ENCODE measurements at regions not wholly inside any gene's neighbourhood (a gene's known extent, or its start where the extent isn't known, plus 50 kb on each side); places are given as distances from the start of the nearest gene placed in this dataset.
"Not testable (repeated sequence)": the region's sequence is repeated elsewhere in the genome, so short reads cannot be mapped to it uniquely, and the experiment has no call there.

GRCh38 chr22:22346401-22347107, 102.0 kb downstream of the VPREB1 start:
- DNase-seq (ENCODE audit: low read depth): no peak

GRCh38 chr22:22348127-22348814, 103.7 kb downstream of the VPREB1 start:
- DNase-seq (ENCODE audit: low read depth): no peak

- no peak for DNase-seq (ENCODE audit: low read depth)
Measured at GRCh38 chr22:22348815-22349454, 104.3 kb downstream of the VPREB1 start.

- DNase-seq (ENCODE audit: low read depth): no peak
Measured at GRCh38 chr22:22349455-22349836, 104.9 kb downstream of the VPREB1 start.

GRCh38 chr22:22351366-22351765, 106.8 kb downstream of the VPREB1 start:
- no peak for DNase-seq (ENCODE audit: low read depth)

- no peak for DNase-seq (ENCODE audit: low read depth)
Measured at GRCh38 chr22:22352371-22352999, 107.9 kb downstream of the VPREB1 start.

- DNase-seq (ENCODE audit: low read depth): no peak
Measured at GRCh38 chr22:22355096-22355834, 110.7 kb downstream of the VPREB1 start.

GRCh38 chr22:22357024-22357883, 112.7 kb downstream of the VPREB1 start:
- peak; percentile 14 for DNase-seq (ENCODE audit: low read depth)

- no peak for DNase-seq (ENCODE audit: low read depth)
Measured at GRCh38 chr22:22358152-22358551, 113.6 kb downstream of the VPREB1 start.

GRCh38 chr22:22358686-22359085, 114.1 kb downstream of the VPREB1 start:
- no peak for DNase-seq (ENCODE audit: low read depth)

- no peak for DNase-seq (ENCODE audit: low read depth)
Measured at GRCh38 chr22:22359465-22359864, 114.9 kb downstream of the VPREB1 start.

GRCh38 chr22:22360014-22360413, 115.4 kb downstream of the VPREB1 start:
- no peak for DNase-seq (ENCODE audit: low read depth)

- DNase-seq (ENCODE audit: low read depth): no peak
Measured at GRCh38 chr22:22362311-22362710, 117.7 kb downstream of the VPREB1 start.

GRCh38 chr22:22362936-22363335, 118.3 kb downstream of the VPREB1 start:
- DNase-seq (ENCODE audit: low read depth): no peak

GRCh38 chr22:22364207-22364606, 119.6 kb downstream of the VPREB1 start:
- DNase-seq (ENCODE audit: low read depth): no peak

- no peak for DNase-seq (ENCODE audit: low read depth)
Measured at GRCh38 chr22:22366537-22366936, 122.0 kb downstream of the VPREB1 start.

- no peak for DNase-seq (ENCODE audit: low read depth)
Measured at GRCh38 chr22:22368516-22368915, 123.9 kb downstream of the VPREB1 start.

- not testable (repeated sequence) for DNase-seq (ENCODE audit: low read depth)
Measured at GRCh38 chr22:22369219-22369963, 124.8 kb downstream of the VPREB1 start.

GRCh38 chr22:22369964-22370270, 125.3 kb downstream of the VPREB1 start:
- no peak for DNase-seq (ENCODE audit: low read depth)

- no peak for DNase-seq (ENCODE audit: low read depth)
Measured at GRCh38 chr22:22371031-22371541, 126.5 kb downstream of the VPREB1 start.
